Lung microvascular endothelial cell (primary cell): ENCODE measurements at regions not wholly inside any gene's neighbourhood (a gene's known extent, or its start where the extent isn't known, plus 50 kb on each side); places are given as distances from the start of the nearest gene placed in this dataset.

ENCODE experiments used
- DNase-seq, 2 donors: peaks; one replicate each; pipeline versions ENCODE4 v3.0.0 to v3.0.0-alpha.2; 2010; ENCODE audit warnings: low read depth in 2 of 2

DNA sequence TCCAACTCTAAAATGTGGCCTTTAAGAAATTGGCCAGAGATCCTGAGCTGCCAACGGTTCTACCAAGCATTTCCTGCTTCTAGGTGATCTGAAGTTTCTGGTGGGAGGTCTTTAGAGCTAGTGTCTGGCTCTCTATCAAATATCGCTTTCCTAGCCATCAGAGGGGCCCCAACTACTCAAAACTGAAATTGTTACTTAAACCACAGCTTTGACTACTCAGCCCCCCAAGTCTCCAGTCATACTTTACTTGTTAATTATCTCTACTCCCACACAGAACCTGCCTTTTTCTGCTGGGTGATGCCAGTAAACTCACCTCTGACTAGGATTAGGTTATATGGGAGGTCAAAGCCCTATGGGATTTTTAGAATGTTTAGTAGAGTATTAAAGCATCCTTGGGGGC lies 95.1 kb downstream of the FASLG start:
- no peak for DNase-seq

DNA sequence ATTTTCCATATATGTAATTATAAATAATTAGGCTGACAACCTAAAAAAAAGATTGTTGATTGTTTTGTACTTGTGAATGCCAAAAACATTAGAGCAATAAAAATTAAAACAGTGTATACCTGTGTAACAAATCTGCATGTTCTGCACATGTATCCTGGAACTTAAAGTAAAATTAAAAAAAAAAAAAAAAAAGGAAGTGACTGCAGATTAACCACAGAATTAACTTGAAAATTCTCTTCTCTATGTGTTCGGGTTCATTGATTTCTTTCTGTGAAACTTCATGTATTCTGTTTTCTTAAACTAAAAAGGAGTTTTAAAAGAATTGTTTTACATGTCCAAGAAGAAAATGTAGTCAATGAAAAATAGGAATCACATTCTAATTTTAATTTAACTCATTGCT lies 95.7 kb downstream of the FASLG start:
- DNase-seq: no peak

- no peak for DNase-seq
Measured at GRCh38 chr1:172755099-172755498, 96.2 kb downstream of the FASLG start.

- DNase-seq: no peak
Measured at GRCh38 chr1:172756024-172756423, 97.1 kb downstream of the FASLG start.

- DNase-seq: no peak
Measured at GRCh38 chr1:172758259-172758658, 99.4 kb downstream of the FASLG start.

DNA sequence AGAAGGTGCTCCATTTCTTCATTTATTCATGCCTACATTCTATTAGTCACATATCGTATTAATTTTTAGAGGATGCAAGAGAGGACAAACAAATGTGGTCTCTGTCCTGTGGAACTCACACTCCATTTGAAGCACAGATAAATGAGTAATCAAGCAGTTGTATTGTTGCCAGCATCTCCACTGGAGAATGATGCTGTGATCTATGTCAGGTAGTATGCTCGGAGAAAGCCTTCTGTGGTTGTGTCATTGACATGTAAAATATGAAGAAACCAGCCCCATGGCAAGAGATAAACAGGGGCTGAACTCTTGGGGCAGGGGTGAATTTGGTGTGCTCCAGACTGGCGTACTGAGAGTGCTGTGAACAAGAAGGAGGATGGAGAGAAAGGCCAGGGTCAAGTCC lies 101.2 kb downstream of the FASLG start:
- DNase-seq: no peak

DNA sequence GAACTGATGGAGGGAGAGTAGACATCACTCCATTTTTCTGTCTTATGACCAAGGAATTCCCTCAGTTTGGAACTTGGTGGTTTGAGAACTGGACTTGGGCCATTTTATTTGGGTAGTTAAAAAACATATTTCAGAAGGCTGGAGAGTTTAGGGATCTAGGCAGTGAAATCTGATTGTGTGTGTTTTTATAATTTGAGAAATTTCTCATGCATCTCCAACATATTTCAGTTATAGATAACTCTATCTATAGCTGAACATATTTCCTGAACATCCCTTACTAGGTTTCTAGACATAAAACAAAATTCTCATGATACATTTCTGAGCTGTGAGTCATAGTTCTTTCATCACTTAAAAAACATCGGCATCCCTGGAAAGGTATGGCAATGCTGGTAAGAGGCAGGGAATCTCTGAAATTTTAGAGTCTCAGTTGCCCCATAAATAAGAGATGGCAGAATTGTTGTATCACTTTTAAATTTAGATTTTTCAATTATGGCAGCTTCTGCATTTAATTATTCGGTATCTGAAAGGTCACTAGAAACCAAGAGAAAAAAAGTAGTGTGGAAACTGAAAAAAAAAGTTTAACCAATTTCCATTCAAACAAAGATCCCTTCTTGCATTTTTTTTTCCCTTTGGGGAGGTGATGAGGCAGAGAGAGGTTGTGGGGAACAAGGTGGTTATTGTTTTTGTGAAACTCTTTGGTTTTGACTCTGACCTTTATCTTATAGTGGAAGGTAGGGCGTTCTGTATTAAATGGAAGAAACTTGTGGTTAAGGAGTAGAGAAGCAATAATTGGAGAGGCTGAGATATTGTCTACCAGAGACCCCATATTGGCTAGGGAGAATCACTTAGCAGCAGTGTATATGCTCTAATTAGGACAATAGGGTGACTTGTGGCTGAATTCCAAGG lies 102.9 kb downstream of the FASLG start:
- peak in 1 of 2 donors; percentile 39 for DNase-seq

GRCh38 chr1:172763057-172763456 lies 104.2 kb downstream of the FASLG start:
- no peak for DNase-seq

DNA sequence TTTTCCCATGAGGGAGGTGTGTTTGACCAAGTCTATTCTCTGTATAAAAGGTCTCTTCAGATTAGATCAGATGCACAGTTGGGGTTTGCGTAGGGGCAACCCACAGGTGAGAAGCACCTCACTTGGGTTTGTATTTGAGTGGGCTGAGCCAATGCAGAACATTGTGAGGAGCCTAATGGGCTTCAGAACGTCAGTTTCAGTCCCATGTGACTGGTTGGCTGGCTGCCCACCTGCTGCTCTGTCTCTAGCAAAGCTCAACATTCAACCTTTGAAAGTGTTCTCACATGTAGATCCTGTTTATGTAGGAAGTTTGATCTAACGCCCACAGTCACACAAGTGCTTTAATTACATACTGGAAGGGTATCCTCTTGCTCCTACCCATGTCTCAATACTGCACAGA lies 105.5 kb downstream of the FASLG start:
- peak; percentile 56 to 62 for DNase-seq

- no peak for DNase-seq
Measured at GRCh38 chr1:172766462-172766861, 107.6 kb downstream of the FASLG start.

GRCh38 chr1:172770071-172770470 lies 111.2 kb downstream of the FASLG start:
- DNase-seq: no peak

GRCh38 chr1:172774561-172774960 lies 115.7 kb downstream of the FASLG start:
- DNase-seq: no peak

GRCh38 chr1:172775606-172776005 lies 116.7 kb downstream of the FASLG start:
- peak in 1 of 2 donors; percentile 18 for DNase-seq

GRCh38 chr1:172776071-172776470 lies 117.2 kb downstream of the FASLG start:
- no peak for DNase-seq

DNA sequence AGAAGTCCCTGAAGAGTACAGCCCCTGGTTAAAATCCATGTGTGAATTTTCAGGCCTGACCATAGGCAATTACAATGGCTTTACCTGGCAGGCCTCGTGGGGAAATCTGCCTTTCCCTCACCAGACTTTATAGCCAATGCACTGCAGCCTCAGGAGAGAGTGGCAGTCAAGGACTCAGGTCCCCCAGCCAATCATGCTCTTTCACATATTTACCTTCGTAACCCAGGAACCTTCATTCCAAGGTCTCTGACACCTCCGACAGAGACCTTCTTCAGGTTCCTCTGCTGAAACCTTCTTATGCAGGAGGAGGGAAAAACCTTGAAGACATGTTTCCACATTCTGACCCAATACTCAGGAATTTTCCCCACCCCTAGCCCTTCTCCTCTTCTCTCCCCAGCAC lies 118.9 kb downstream of the FASLG start:
- no peak for DNase-seq

GRCh38 chr1:172778456-172779455 lies 119.9 kb downstream of the FASLG start:
- peak in 1 of 2 donors; percentile 8 for DNase-seq

DNA sequence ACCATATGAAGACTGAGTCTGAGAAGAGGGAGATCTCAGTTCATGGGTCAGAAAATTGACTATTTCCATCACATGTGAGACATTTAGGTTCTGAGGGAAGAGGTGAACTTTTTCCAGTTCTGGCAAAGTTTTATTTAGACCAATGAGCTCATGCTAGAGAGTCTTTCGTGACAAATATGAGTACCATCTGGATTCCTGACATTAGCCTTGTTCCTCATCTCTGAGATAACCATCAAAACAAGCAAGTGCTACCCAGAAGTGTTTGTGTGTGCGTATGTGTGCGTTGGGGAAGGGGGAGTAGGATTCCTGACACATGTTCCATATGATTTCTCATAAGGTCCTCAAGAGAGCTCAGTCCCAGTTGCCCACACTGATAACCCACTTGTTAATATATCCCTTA lies 120.6 kb downstream of the FASLG start:
- peak in 1 of 2 donors; percentile 5 for DNase-seq

DNA sequence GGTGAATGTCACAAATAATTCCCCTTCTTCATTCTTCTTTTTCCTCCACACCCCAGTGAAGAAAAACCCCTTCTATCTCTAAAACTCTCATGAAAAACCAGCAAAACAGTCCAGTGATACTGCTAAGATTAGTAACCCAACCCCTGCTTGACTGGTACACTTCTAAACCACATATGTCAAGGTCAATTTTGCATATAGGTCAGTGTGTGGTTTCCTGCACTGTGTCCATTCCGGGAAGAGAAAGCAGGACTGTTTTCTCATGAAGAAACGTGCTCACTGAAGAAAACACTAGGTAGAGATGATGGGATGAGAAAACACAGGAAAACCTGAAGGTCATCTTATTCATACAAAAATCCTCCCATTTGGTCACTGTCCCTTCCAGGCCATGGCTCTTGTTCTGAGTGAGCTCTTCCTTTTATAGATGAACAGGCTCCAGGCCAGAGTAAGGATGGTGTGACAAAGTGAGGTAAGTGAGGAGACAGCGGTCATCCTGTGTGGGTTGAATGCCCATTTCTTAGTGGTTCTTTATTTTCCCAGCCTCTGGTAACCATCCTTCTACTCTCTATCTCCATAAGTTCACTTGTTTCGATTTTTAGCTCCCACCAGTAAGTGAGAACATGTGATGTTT lies 122.7 kb downstream of the FASLG start:
- peak in 1 of 2 donors; percentile 53 for DNase-seq

GRCh38 chr1:172789840-172790239 lies 130.9 kb downstream of the FASLG start:
- no peak for DNase-seq

GRCh38 chr1:172790245-172790644 lies 131.3 kb downstream of the FASLG start:
- DNase-seq: no peak

- DNase-seq: no peak
Measured at GRCh38 chr1:172793823-172794222, 134.9 kb downstream of the FASLG start.

DNA sequence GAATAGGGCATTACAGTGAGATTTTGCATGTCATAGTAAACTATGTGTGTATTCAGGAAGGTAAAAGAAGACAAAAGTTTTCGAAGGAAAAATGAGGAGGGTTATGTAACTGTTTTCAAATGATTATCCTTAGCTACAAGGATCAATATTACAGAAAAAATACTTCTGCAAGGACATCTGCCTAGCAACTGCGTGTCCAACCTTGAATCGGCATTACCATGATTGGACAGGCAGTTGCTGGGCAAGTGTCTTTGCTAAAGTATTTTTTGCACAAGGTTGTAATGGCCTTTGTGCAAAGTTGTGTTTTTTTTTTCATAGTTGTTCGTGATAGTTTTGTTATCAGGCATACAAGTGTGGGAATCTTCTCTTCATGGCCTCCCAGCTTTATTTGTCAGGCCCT lies 136.8 kb downstream of the FASLG start:
- no peak for DNase-seq
